ENCODE measurements at regions not wholly inside any gene's neighbourhood (a gene's known extent, or its start where the extent isn't known, plus 50 kb on each side); places are given as distances from the start of the nearest gene placed in this dataset.

- no peak for DNase-seq (ENCODE audit: low spot score)
Measured at GRCh38 chr2:126392889-126393288, 263.1 kb upstream of the GYPC start.

GRCh38 chr2:126399001-126399400 lies 257.0 kb upstream of the GYPC start:
- no peak for DNase-seq (ENCODE audit: low spot score)

GRCh38 chr2:126403039-126403628 lies 252.8 kb upstream of the GYPC start:
- DNase-seq (ENCODE audit: low spot score), result no peak

GRCh38 chr2:126406267-126406666 lies 249.7 kb upstream of the GYPC start:
- no peak for DNase-seq (ENCODE audit: low spot score)

- DNase-seq (ENCODE audit: low spot score), result no peak
Measured at GRCh38 chr2:126408671-126409070, 247.3 kb upstream of the GYPC start.

GRCh38 chr2:126409850-126410249 lies 246.1 kb upstream of the GYPC start:
- no peak for DNase-seq (ENCODE audit: low spot score)

GRCh38 chr2:126413079-126413478 lies 242.9 kb upstream of the GYPC start:
- no peak for DNase-seq (ENCODE audit: low spot score)

- no peak for DNase-seq (ENCODE audit: low spot score)
Measured at GRCh38 chr2:126419403-126419802, 236.6 kb upstream of the GYPC start.

GRCh38 chr2:126425943-126426342 lies 230.0 kb upstream of the GYPC start:
- DNase-seq (ENCODE audit: low spot score), result no peak

GRCh38 chr2:126429103-126429502 lies 226.9 kb upstream of the GYPC start:
- no peak for DNase-seq (ENCODE audit: low spot score)

- DNase-seq (ENCODE audit: low spot score), result no peak
Measured at GRCh38 chr2:126431136-126431535, 224.8 kb upstream of the GYPC start.

GRCh38 chr2:126436411-126436810 lies 219.5 kb upstream of the GYPC start:
- no peak for DNase-seq (ENCODE audit: low spot score)

- no peak for DNase-seq (ENCODE audit: low spot score)
Measured at GRCh38 chr2:126437016-126437415, 218.9 kb upstream of the GYPC start.

- DNase-seq (ENCODE audit: low spot score), result no peak
Measured at GRCh38 chr2:126444512-126444911, 211.4 kb upstream of the GYPC start.

GRCh38 chr2:126446106-126446695 lies 209.8 kb upstream of the GYPC start:
- no peak for DNase-seq (ENCODE audit: low spot score)

- DNase-seq (ENCODE audit: low spot score), result no peak
Measured at GRCh38 chr2:126448611-126449010, 207.3 kb upstream of the GYPC start.

- DNase-seq (ENCODE audit: low spot score), result no peak
Measured at GRCh38 chr2:126449677-126450076, 206.3 kb upstream of the GYPC start.

GRCh38 chr2:126463892-126464674 lies 191.9 kb upstream of the GYPC start:
- DNase-seq (ENCODE audit: low spot score), result no peak

- DNase-seq (ENCODE audit: low spot score), result no peak
Measured at GRCh38 chr2:126467367-126468054, 188.4 kb upstream of the GYPC start.

GRCh38 chr2:126475031-126475430 lies 180.9 kb upstream of the GYPC start:
- no peak for DNase-seq (ENCODE audit: low spot score)

- DNase-seq (ENCODE audit: low spot score), result no peak
Measured at GRCh38 chr2:126476691-126477090, 179.3 kb upstream of the GYPC start.

GRCh38 chr2:126480033-126480432 lies 175.9 kb upstream of the GYPC start:
- DNase-seq (ENCODE audit: low spot score), result no peak
